ENCODE measurements at regions not wholly inside any gene's neighbourhood (a gene's known extent, or its start where the extent isn't known, plus 50 kb on each side); places are given as distances from the start of the nearest gene placed in this dataset.

GRCh38 chr5:29702875-29703274, 1490.6 kb upstream of the CDH6 start:
- Histone ChIP-seq H3K27ac (no peak overlapping the region), H3K4me3 (no peak overlapping the region), H3K27me3 (no peaks in the 10 kb centered on the region), H3K9me3 (no peaks in the 10 kb centered on the region), H3K36me3 (replicated peaks in 1 of 2; ENCODE audit: insufficient read depth in 1 of 2, low read depth in 2 of 2) (no peaks in the 10 kb centered on the region), H3K4me1 (no peaks in the 10 kb centered on the region)
- no peak for TF ChIP-seq POLR2A (IDR thresholded peaks at IDR 0.05)
- intact Hi-C loops (cut with DNase I) = no loop called here
- DNase-seq = no peak
- ATAC-seq = no peak
- 51 to 52% methylated on average over 1 of the region's 1 CpG for WGBS, 2 donors

GRCh38 chr5:29701600-29701999, 1491.9 kb upstream of the CDH6 start:
- no peaks in the 10 kb centered on the region for H3K4me1 ChIP-seq
- DNase-seq (no peak), ATAC-seq (no peak)
- intact Hi-C loops (cut with DNase I) = no loop called here
- WGBS, 2 donors = 67 to 74% methylated on average over 4 of the region's 4 CpGs
- no peak overlapping the region for H3K4me3 ChIP-seq
- H3K27me3 ChIP-seq = no peaks in the 10 kb centered on the region
- no peaks in the 10 kb centered on the region for H3K9me3 ChIP-seq
- no peaks in the 10 kb centered on the region for H3K36me3 ChIP-seq (replicated peaks in 1 of 2; ENCODE audit: insufficient read depth in 1 of 2, low read depth in 2 of 2)
- no peak overlapping the region for H3K27ac ChIP-seq
- no peak for TF ChIP-seq CTCF (IDR thresholded peaks at IDR 0.05)
- no peak for TF ChIP-seq POLR2A (IDR thresholded peaks at IDR 0.05)

GRCh38 chr5:29697785-29698414, 1495.6 kb upstream of the CDH6 start:
- DNase-seq (no peak), ATAC-seq (no peak)
- Histone ChIP-seq H3K36me3 (replicated peaks in 1 of 2; ENCODE audit: insufficient read depth in 1 of 2, low read depth in 2 of 2) (no peaks in the 10 kb centered on the region), H3K9me3 (no peaks in the 10 kb centered on the region), H3K27me3 (no peaks in the 10 kb centered on the region), H3K4me3 (no peak overlapping the region), H3K4me1 (no peaks in the 10 kb centered on the region), H3K27ac (no peak overlapping the region)
- TF ChIP-seq POLR2A (IDR thresholded peaks at IDR 0.05) (no peak), CTCF (IDR thresholded peaks at IDR 0.05) (peak in 1 of 7 experiments; percentile 20)
- intact Hi-C loops (cut with DNase I) = no loop called here
- WGBS, 2 donors = 51 to 54% methylated on average over 9 of the region's 9 CpGs

GRCh38 chr5:29697278-29697677, 1496.2 kb upstream of the CDH6 start:
- ATAC-seq (no peak), DNase-seq (no peak)
- H3K36me3 ChIP-seq (replicated peaks in 1 of 2; ENCODE audit: insufficient read depth in 1 of 2, low read depth in 2 of 2) = no peaks in the 10 kb centered on the region
- WGBS, 2 donors = 46 to 50% methylated on average over 2 of the region's 2 CpGs
- TF ChIP-seq CTCF (IDR thresholded peaks at IDR 0.05) (no peak), POLR2A (IDR thresholded peaks at IDR 0.05) (no peak)
- H3K4me3 ChIP-seq = no peak overlapping the region
- no peaks in the 10 kb centered on the region for H3K27me3 ChIP-seq
- H3K4me1 ChIP-seq = no peaks in the 10 kb centered on the region
- no peaks in the 10 kb centered on the region for H3K9me3 ChIP-seq
- intact Hi-C loops (cut with DNase I) = no loop called here
- no peak overlapping the region for H3K27ac ChIP-seq

GRCh38 chr5:29672678-29673077, 1520.8 kb upstream of the CDH6 start:
- no peaks in the 10 kb centered on the region for H3K27me3 ChIP-seq
- intact Hi-C loops (cut with DNase I) = no loop called here
- WGBS, 2 donors = 23 to 45% methylated on average over 3 of the region's 3 CpGs
- no peak for ATAC-seq
- no peak overlapping the region for H3K27ac ChIP-seq
- no peaks in the 10 kb centered on the region for H3K36me3 ChIP-seq (replicated peaks in 1 of 2; ENCODE audit: insufficient read depth in 1 of 2, low read depth in 2 of 2)
- H3K9me3 ChIP-seq = no peaks in the 10 kb centered on the region
- H3K4me3 ChIP-seq = no peak overlapping the region
- no peaks in the 10 kb centered on the region for H3K4me1 ChIP-seq
- TF ChIP-seq CTCF (IDR thresholded peaks at IDR 0.05) (no peak), POLR2A (IDR thresholded peaks at IDR 0.05) (no peak)
- no peak for DNase-seq

Measured in body of pancreas (tissue), 4 donors.